Right lobe of liver (tissue), 4 donors: ENCODE measurements at regions not wholly inside any gene's neighbourhood (a gene's known extent, or its start where the extent isn't known, plus 50 kb on each side); places are given as distances from the start of the nearest gene placed in this dataset.

Source experiments
- CTCF ChIP-seq, 4 donors: fragments of 200-600 bp in 3 of 4; fragments of 450-650 bp in 1 of 4; IDR thresholded peaks; one replicate each; pipeline versions ENCODE4 v1.5.1 to v1.8.0; 2016 to 2022; ENCODE audit warnings: antibody characterized with exemption in 4 of 4, mild to moderate bottlenecking in 2 of 4
- POLR2A ChIP-seq: fragments of 450-650 bp; IDR thresholded peaks from one replicate; pipeline ENCODE4 v1.6.1; 2017; ENCODE audit warnings: antibody characterized with exemption, mild to moderate bottlenecking
- donor health status: DM: no; HTN: no; CAD: no.
- donor health status: DM: no; HTN: no; CAD: no.
- donor health status: DM: no; HTN: yes; CAD: no.

GRCh38 chr1:95301614-95302013 lies 67.6 kb downstream of the RWDD3 start:
- TF ChIP-seq CTCF (IDR thresholded peaks at IDR 0.05) (no peak), POLR2A (no peak)
